GM12891 (cell line): ENCODE measurements at regions not wholly inside any gene's neighbourhood (a gene's known extent, or its start where the extent isn't known, plus 50 kb on each side); places are given as distances from the start of the nearest gene placed in this dataset.

ENCODE experiments used
- POLR2A ChIP-seq: IDR thresholded peaks from 2 replicates; pipeline ENCODE4 v1.6.1; 2011; ENCODE audit warnings: low read depth, low read length, control low read depth
- POLR2AphosphoS5 ChIP-seq: IDR thresholded peaks from 2 replicates; pipeline ENCODE4 v1.6.1; 2011; ENCODE audit warnings: low read depth, low read length, control low read depth
- TAF1 ChIP-seq: IDR thresholded peaks from 2 replicates; pipeline ENCODE4 v1.6.1; 2011; ENCODE audit warnings: low read depth, low read length, control low read depth

DNA sequence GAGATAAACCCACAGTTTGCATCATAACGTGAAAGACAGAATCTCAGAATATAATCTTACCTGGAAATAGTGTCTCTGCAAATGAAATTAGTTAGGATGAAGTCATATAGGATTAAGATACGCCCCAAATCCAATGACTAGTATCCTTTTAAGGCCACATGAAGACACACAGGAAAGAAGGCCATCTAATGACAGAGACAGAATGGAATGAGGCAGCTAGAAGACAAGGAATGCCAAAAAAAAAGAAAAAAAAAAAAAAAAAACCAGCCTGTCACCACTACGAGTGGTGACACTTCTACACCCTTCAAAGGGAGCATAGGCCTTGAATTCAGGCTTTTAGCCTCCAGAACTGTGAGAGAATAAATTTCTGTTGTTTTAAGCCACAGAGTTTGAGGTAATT is 82.9 kb downstream of the HYCC1 start:
- no peak for TF ChIP-seq POLR2AphosphoS5
- no peak for TF ChIP-seq POLR2A
- no peak for TF ChIP-seq TAF1
